Uterus (tissue), 3 donors: ENCODE measurements at regions not wholly inside any gene's neighbourhood (a gene's known extent, or its start where the extent isn't known, plus 50 kb on each side); places are given as distances from the start of the nearest gene placed in this dataset.
"Not testable (repeated sequence)": the region's sequence is repeated elsewhere in the genome, so short reads cannot be mapped to it uniquely, and the experiment has no call there.

Experiments used
- DNase-seq, 2 donors: peaks; one replicate each; pipeline ENCODE4 v3.0.0-alpha.2; 2019 to 2020
- H3K27ac ChIP-seq, 2 donors: fragments of 200-600 bp; sonication (generic); 1 replicate in 1 of 2; 2 replicates in 1 of 2; pipeline ENCODE4 v1.5.1; 2016 to 2018
- H3K27me3 ChIP-seq, 2 donors: fragments of 200-600 bp; sonication (generic); one replicate each; pipeline ENCODE4 v1.5.1; 2018 to 2019; ENCODE audit warnings: control low read depth in 1 of 2
- H3K36me3 ChIP-seq, 2 donors: fragments of 200-600 bp; sonication (generic); one replicate each; pipeline ENCODE4 v1.5.1; 2019; ENCODE audit warnings: control low read depth in 1 of 2
- H3K4me1 ChIP-seq, 2 donors: fragments of 200-600 bp; sonication (generic); one replicate each; pipeline ENCODE4 v1.5.1; 2018 to 2019; ENCODE audit warnings: control low read depth in 1 of 2
- H3K4me3 ChIP-seq, 2 donors: fragments of 200-600 bp; sonication (generic); 1 replicate in 1 of 2; 2 replicates in 1 of 2; pipeline ENCODE4 v1.5.1; 2018 to 2019; ENCODE audit warnings: mild to moderate bottlenecking in 1 of 2
- H3K9me3 ChIP-seq, 2 donors: fragments of 200-600 bp; sonication (generic); one replicate each; pipeline ENCODE4 v1.5.1; 2019; ENCODE audit warnings: control low read depth in 1 of 2
- CTCF ChIP-seq, 4 experiments: fragments of 200-600 bp in 2 of 4; fragments of 450-650 bp in 2 of 4; sonication (generic) in 2 of 4; IDR thresholded peaks; one replicate each; pipeline ENCODE4 v1.5.1; 2016 to 2019; ENCODE audit warnings: antibody characterized with exemption in 4 of 4, mild to moderate bottlenecking in 2 of 4, moderate library complexity in 1 of 4
- POLR2A ChIP-seq, 2 donors: fragments of 450-650 bp; IDR thresholded peaks; one replicate each; pipeline ENCODE4 v1.6.1; 2016; ENCODE audit warnings: antibody characterized with exemption in 2 of 2, mild to moderate bottlenecking in 1 of 2, moderate library complexity in 1 of 2
- intact Hi-C: fragments of 100-400 bp; cut with DNase I; formaldehyde crosslinking; loops from one replicate; pipeline ENCODE4 v1.15.1; 2023; ENCODE audit warnings: low total_unique reads
- donor health status: DM: yes; HTN: yes; CAD: no.

DNA sequence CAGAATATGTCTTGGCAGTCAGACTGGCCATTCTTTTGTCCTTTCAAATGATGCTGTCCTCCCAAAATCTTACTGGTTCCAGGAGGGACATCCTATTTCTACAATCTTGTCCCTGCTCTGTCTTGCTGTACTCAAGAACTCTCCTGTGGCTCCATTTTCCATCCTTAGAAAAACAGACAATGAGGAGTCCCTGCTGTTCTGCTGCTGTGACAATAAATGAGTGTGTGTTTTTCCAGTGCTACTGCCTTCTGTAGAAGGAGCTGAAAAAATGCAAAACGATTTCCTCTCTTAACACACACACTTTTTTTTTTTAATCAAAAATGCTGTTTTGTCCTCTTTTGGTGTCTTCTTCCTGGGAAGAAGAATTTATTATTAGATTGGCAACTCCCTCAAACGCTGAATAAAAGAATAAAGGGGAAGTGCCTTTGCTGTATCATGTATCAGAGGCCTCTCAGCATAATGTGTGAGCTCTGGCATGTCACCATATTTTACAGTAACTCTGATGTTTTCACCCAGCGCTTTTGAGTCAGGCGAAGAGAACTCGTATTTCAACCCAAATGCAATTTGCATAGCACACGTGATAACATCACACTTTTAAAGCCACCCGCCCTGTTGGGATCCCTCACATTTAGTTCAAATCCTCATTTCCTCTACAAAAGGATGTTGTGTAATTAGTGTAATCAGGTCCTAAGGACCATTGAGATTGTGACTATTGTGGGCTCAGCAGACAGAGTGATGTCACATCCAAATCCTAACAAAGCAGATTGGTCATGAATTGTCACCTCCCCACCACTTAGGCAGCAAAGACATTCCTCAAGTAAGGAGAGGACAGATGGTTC lies 496.0 kb upstream of the LARGE1 start:
- TF ChIP-seq POLR2A (IDR thresholded peaks at IDR 0.05), result no peak
- TF ChIP-seq CTCF (IDR thresholded peaks at IDR 0.05), result no peak
- H3K4me3 ChIP-seq, result no peak overlapping the region
- no peak overlapping the region for H3K27ac ChIP-seq
- H3K27me3 ChIP-seq, result no peaks in the 10 kb centered on the region
- intact Hi-C loops, result no loop called here
- no peaks in the 10 kb centered on the region for H3K36me3 ChIP-seq
- no peaks in the 10 kb centered on the region for H3K9me3 ChIP-seq
- no peaks in the 10 kb centered on the region for H3K4me1 ChIP-seq
- DNase-seq, result no peak

DNA sequence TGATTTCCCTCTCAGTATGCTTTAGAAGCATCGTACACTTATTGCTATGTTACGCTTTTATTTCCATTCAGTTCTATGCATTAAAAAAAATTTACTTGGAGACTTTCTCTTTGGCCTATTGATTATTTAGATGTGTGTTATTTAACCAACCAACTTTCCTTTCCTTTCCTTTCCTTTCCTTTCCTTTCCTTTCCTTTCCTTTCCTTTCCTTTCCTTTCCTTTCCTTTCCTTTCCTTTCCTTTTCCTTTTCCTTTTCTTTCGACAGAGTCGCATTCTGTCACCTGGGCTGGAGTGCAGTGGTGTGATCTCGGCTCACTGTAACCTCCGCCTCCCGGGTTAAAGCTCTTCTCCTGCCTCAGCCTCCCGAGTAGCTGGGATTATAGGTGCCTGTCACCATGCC lies 502.7 kb upstream of the LARGE1 start:
- H3K9me3 ChIP-seq, intact Hi-C loops, H3K27ac ChIP-seq, H3K27me3 ChIP-seq, DNase-seq, H3K4me3 ChIP-seq, H3K4me1 ChIP-seq, H3K36me3 ChIP-seq: not testable (repeated sequence)

DNA sequence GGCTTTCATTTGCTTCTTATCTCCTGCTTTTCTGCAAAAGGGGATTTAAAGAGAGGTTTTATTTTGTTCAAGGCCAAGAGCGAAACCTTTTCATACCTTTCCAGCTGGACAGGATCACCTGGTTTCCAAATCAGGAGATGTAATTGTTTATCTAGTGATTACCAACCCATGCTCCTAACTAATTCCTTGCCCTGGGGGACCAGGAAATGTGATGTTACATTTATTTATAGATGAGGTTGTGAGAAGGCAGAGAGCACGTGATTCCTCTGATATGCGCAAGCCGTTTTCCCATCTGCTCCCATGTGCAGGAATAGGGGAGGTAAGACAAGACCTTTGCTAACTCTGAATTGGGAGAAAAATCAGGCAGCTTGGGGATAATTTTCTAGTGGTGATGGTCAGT lies 507.2 kb upstream of the LARGE1 start:
- Histone ChIP-seq H3K27me3 (no peaks in the 10 kb centered on the region), H3K4me1 (no peaks in the 10 kb centered on the region), H3K27ac (no peak overlapping the region), H3K9me3 (no peaks in the 10 kb centered on the region), H3K4me3 (no peak overlapping the region), H3K36me3 (no peaks in the 10 kb centered on the region)
- intact Hi-C loops, result no loop called here
- DNase-seq, result no peak
- TF ChIP-seq POLR2A (IDR thresholded peaks at IDR 0.05) (no peak), CTCF (IDR thresholded peaks at IDR 0.05) (no peak)

- Histone ChIP-seq H3K27ac (no peak overlapping the region), H3K9me3 (no peaks in the 10 kb centered on the region), H3K4me1 (no peaks in the 10 kb centered on the region), H3K4me3 (no peak overlapping the region), H3K36me3 (no peaks in the 10 kb centered on the region), H3K27me3 (no peaks in the 10 kb centered on the region)
- no peak for DNase-seq
- TF ChIP-seq CTCF (IDR thresholded peaks at IDR 0.05) (no peak), POLR2A (IDR thresholded peaks at IDR 0.05) (no peak)
- intact Hi-C loops, result no loop called here
Observed at GRCh38 chr22:34427841-34428240, 507.6 kb upstream of the LARGE1 start.

DNA sequence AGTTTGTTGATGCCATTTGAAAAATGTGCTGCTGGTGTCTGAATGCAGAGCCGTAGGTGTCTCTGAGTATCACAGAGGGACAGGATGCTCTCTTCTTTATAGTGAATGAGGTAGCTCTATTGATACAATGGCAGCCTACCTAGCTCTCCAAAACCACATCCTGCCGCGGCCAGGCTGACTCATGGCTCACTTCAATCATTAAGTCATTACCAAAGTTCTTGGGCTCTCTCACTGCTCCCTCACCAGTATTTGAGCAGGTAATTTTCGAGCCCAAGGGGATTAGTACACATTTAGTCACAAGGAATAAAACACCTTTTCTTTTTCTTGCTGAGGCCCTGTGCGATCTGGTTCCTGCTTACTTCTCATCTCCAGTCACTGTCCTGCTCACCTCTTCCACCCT lies 509.0 kb upstream of the LARGE1 start:
- H3K4me1 ChIP-seq, result no peaks in the 10 kb centered on the region
- H3K27me3 ChIP-seq, result no peaks in the 10 kb centered on the region
- TF ChIP-seq CTCF (IDR thresholded peaks at IDR 0.05), result no peak
- no peak for TF ChIP-seq POLR2A (IDR thresholded peaks at IDR 0.05)
- no peak overlapping the region for H3K4me3 ChIP-seq
- no peaks in the 10 kb centered on the region for H3K9me3 ChIP-seq
- intact Hi-C loops, result no loop called here
- H3K36me3 ChIP-seq, result no peaks in the 10 kb centered on the region
- DNase-seq, result no peak
- H3K27ac ChIP-seq, result no peak overlapping the region
